HG03378 (cell line): ENCODE measurements at regions not wholly inside any gene's neighbourhood (a gene's known extent, or its start where the extent isn't known, plus 50 kb on each side); places are given as distances from the start of the nearest gene placed in this dataset.
"Not testable (repeated sequence)": the region's sequence is repeated elsewhere in the genome, so short reads cannot be mapped to it uniquely, and the experiment has no call there.

Experiments
- ATAC-seq: cut with Tn5 transposase; IDR thresholded peaks from one replicate; pipeline ENCODE4 v1.9.1; 2021; ENCODE audit warnings: mild to moderate bottlenecking, moderate library complexity; ENCODE audit not compliant: unreplicated experiment

DNA sequence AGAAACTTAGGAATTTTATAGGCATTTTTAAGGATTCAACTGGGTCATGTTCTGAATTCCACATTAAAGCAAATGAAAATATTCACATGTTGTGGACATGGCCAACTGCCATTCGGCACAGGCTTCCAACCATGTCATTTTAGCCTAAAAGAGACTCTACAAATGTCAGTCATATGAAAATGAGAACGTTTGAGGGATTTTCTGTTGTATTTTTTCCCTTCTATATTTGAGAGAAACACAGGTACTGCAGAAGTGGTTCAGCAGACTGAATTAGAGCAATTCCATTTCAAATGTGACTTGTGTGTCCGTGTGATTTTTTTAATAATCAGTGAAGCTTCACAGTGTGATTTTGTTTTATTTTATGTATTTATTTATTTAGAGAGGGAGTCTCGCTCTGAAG, 124.3 kb downstream of the TP53TG3F start:
- not testable (repeated sequence) for ATAC-seq

GRCh38 chr16:33588589-33588988, 129.2 kb downstream of the TP53TG3F start:
- ATAC-seq, result not testable (repeated sequence)

DNA sequence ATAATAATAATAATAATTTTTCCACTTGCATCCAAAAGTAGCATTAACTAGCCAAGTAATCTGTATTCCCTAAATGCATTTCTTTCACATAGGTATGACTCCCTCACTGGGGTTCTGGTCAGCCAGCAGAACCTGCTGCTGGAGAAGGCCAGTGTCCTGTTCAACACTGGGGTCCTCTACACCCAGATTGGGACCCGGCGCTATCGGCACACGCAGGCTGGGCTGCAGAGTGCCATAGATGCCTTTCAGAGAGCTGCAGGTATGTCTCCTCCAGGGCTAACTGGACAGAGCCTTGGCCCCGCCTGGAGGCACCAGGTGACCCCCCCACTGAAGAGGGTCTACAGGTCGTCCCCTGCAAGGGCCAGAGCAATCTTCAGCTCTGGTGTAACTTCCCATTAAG, 133.9 kb downstream of the TP53TG3F start:
- not testable (repeated sequence) for ATAC-seq

GRCh38 chr16:33595074-33595473, 135.7 kb downstream of the TP53TG3F start:
- not testable (repeated sequence) for ATAC-seq

- ATAC-seq, result not testable (repeated sequence)
Observed at GRCh38 chr16:33601029-33601428, 141.6 kb downstream of the TP53TG3F start.

DNA sequence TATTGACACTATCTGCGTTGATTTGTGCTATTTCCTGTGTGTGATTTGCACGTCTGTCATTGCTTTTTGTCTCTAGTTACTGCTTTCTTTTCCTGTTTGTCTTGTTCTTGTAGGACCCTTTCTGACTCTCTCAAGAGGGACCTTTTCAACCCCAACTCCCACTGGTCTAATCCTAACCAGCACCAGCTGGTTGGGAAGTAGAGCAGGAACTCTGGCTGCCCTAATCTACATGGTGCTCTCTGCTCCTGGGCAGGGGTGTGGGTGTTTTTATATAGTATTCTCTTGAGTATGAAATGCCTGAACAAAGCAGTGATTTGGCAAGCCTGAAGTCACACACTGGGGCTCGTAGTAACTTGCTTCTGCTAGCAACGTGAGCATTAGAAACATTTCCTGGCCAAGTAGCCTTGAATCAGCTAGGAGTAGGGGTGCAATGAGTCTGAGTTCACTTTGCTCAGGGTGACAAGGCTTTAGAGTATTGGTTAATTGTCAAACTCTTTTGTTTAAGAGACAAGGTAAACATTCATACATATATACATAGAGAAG, 164.2 kb downstream of the TP53TG3F start:
- ATAC-seq, result not testable (repeated sequence)

- ATAC-seq, result not testable (repeated sequence)
Observed at GRCh38 chr16:33628895-33629294, 169.5 kb downstream of the TP53TG3F start.

- not testable (repeated sequence) for ATAC-seq
Observed at GRCh38 chr16:33631713-33632112, 172.3 kb downstream of the TP53TG3F start.

GRCh38 chr16:33634057-33634456, 174.6 kb downstream of the TP53TG3F start:
- not testable (repeated sequence) for ATAC-seq

DNA sequence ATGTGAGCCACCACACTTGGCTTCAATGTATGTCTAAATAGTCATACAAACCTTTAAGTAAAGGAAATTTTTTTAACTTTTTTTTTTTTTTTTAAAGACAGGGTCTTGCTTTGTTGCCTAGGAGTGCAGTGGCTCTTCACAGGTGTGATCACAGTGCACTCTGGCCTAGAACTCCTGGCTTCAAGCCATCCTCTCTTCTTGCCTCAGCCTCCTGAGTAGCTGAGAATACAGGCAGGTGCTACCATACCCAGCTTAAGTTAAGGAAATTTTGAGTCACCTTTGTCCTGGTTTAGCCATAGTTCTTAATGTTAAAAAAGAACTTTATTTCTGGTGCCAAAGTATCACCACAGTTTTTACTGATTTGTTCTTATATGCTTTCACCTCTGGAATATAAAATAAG, 177.3 kb downstream of the TP53TG3F start:
- not testable (repeated sequence) for ATAC-seq

- peak; percentile 71 for ATAC-seq
Observed at GRCh38 chr16:33643270-33643669, 183.9 kb downstream of the TP53TG3F start.

DNA sequence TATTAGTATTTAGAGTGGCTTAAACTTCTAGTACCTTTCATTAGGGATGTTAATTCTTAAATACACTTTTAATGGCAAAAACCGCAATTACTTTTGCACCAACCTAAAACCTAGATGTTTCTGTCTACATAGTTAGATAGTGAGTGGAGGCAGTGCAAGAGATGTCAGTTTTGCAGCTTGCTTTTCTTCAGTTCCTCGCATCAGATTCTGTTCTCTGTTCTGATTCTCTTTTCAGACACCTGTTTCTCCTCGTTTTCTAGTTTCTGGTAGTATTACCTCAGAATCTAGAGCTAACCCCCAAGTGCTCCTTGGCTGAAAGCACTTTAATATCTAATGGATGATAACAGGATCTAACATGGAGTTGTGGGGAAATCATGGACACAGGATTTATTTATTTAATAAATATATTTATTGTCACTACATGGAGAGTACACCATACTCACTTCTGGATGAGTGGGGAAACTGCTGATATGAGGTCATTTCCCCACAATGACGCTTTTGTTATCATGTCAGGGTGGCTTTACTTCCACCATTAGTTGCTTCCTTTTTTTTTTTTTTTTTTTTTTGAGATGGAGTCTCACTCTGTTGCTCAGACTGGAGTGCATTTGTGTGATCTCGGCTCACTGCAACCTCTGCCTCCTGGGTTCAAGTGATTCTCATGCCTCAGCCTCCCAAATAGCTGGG, 184.4 kb downstream of the TP53TG3F start:
- peak; percentile 33 for ATAC-seq

DNA sequence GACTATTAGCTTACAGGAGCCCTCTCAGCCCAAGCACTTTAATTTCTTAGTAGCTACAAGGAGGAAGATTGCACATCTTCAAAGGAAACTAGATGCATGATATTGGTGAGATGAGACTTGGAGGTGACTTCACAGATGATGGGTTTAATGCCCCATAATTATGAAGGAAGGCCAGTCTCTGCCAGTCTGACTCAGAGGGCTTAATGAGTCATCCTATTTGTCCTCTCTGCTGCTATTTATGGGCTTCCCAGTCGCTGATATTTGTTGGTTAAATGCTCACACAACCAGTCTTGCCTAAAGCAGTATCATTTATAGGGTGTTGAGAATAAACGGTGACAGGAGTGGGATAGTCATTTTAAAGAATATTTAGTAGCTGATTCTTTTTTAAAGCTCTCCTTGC, 187.0 kb downstream of the TP53TG3F start:
- peak; percentile 50 for ATAC-seq

- not testable (repeated sequence) for ATAC-seq
Observed at GRCh38 chr16:33655756-33656155, 196.3 kb downstream of the TP53TG3F start.

GRCh38 chr16:33656394-33656793, 197.0 kb downstream of the TP53TG3F start:
- ATAC-seq, result peak; percentile 67

GRCh38 chr16:33657717-33658116, 198.3 kb downstream of the TP53TG3F start:
- ATAC-seq, result peak; percentile 72

- not testable (repeated sequence) for ATAC-seq
Observed at GRCh38 chr16:33680791-33681190, 221.4 kb downstream of the TP53TG3F start.

DNA sequence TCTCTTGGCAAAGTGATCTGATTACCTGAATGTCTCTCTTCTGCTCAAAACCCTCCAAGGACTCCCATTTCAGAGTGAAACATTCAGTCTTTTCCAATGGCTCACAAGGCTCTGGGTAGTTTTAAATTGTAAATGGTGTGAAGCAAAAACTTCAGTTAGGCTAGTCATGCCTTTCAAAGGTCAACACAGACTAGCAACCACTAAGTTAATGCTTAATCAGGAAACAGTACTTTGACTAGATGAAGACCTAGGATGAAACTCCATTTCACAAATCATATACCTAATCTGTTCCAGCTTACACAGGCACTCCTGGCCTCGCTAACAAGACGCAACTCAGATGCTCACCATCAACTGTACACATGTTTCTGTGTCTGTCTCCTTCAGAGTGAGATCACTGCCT, 240.9 kb downstream of the TP53TG3F start:
- ATAC-seq, result not testable (repeated sequence)

GRCh38 chr16:33706845-33707590, 247.6 kb downstream of the TP53TG3F start:
- ATAC-seq, result not testable (repeated sequence)

DNA sequence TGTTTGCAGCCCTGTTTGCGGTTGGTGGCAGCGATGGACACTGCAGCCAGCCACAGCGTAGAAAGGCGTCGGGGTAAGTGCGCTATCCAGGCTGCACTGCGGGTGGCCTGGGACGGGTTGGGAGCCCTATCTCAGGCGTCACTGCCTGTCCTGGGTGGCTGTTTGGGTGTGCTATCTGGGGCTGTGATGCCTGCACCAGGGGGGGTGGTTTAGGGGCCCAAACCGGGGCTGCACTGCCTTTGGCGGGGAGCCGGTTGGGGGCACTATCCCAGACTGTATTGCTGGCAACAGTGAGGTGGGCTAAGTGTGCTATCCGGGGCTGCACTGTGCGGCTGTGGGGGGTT, 248.2 kb downstream of the TP53TG3F start:
- not testable (repeated sequence) for ATAC-seq

- ATAC-seq, result not testable (repeated sequence)
Observed at GRCh38 chr16:33709856-33710695, 250.7 kb downstream of the TP53TG3F start.
